ENCODE measurements at regions not wholly inside any gene's neighbourhood (a gene's known extent, or its start where the extent isn't known, plus 50 kb on each side); places are given as distances from the start of the nearest gene placed in this dataset.

DNA sequence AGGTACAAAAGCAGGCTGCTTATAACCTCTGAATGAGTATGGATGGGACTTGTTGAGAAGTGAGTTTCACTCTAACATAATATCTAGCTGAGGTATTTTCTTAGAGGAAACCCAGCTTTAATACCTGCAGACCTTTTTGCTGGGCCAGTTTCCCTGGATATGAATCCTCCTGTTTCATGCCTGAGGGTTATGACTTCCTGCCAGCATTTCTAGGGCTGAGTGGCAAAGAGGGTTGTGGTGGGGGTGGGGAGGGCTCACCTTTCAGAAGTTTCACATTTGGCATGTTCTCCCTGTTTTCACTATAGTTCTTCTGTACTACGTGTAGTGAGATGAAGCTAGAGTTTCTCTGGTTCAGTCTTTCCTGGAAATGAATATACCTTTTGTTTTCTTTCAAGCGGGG lies 73.7 kb downstream of the LACC1 start:
- no peak for TF ChIP-seq EZH2 (IDR thresholded peaks at IDR 0.05; ENCODE audit: insufficient read depth, poor library complexity, severe bottlenecking)
- no peak for TF ChIP-seq EZH2phosphoT487 (IDR thresholded peaks at IDR 0.05; ENCODE audit: insufficient read depth, low read depth)

Data from GM23248 (cell line).